ENCODE measurements at regions not wholly inside any gene's neighbourhood (a gene's known extent, or its start where the extent isn't known, plus 50 kb on each side); places are given as distances from the start of the nearest gene placed in this dataset.

GRCh38 chr1:91173346-91173890 lies 151.6 kb upstream of the ZNF644 start:
- Histone ChIP-seq H3K27me3 (ENCODE audit: control insufficient read depth, insufficient read depth, low read length) (peaks cover 8% of the 10 kb centered on the region), H3K9me3 (ENCODE audit: control insufficient read depth, low read depth, low read length) (no peaks in the 10 kb centered on the region), H3K4me3 (ENCODE audit: low read length) (no peak overlapping the region), H3K27ac (ENCODE audit: low read length) (no peak overlapping the region), H3K4me1 (ENCODE audit: control insufficient read depth, insufficient read depth, low read length) (no peaks in the 10 kb centered on the region), H3K36me3 (ENCODE audit: control insufficient read depth, insufficient read depth, low read length) (no peaks in the 10 kb centered on the region)
- DNase-seq, result no peak
- WGBS (ENCODE audit: insufficient coverage, low lambda C conversion rate), result no CpG with 5 or more reads among the region's 9 CpGs

- DNase-seq, result no peak
- no peaks in the 10 kb centered on the region for H3K36me3 ChIP-seq (ENCODE audit: control insufficient read depth, insufficient read depth, low read length)
- no peaks in the 10 kb centered on the region for H3K9me3 ChIP-seq (ENCODE audit: control insufficient read depth, low read depth, low read length)
- WGBS (ENCODE audit: insufficient coverage, low lambda C conversion rate), result 100% methylated on average over 1 of the region's 2 CpGs
- H3K4me3 ChIP-seq (ENCODE audit: low read length), result no peak overlapping the region
- H3K4me1 ChIP-seq (ENCODE audit: control insufficient read depth, insufficient read depth, low read length), result no peaks in the 10 kb centered on the region
- H3K27me3 ChIP-seq (ENCODE audit: control insufficient read depth, insufficient read depth, low read length), result peaks cover 5% of the 10 kb centered on the region
- H3K27ac ChIP-seq (ENCODE audit: low read length), result no peak overlapping the region
Observed at GRCh38 chr1:91172541-91172940, 150.7 kb upstream of the ZNF644 start.

GRCh38 chr1:91171898-91172297 lies 150.1 kb upstream of the ZNF644 start:
- H3K27ac ChIP-seq (ENCODE audit: low read length), result no peak overlapping the region
- H3K27me3 ChIP-seq (ENCODE audit: control insufficient read depth, insufficient read depth, low read length), result peaks cover 5% of the 10 kb centered on the region
- H3K4me3 ChIP-seq (ENCODE audit: low read length), result no peak overlapping the region
- H3K36me3 ChIP-seq (ENCODE audit: control insufficient read depth, insufficient read depth, low read length), result no peaks in the 10 kb centered on the region
- H3K9me3 ChIP-seq (ENCODE audit: control insufficient read depth, low read depth, low read length), result no peaks in the 10 kb centered on the region
- WGBS (ENCODE audit: insufficient coverage, low lambda C conversion rate), result no CpG with 5 or more reads among the region's 7 CpGs
- DNase-seq, result peak in 1 of 2 donors; percentile 12
- H3K4me1 ChIP-seq (ENCODE audit: control insufficient read depth, insufficient read depth, low read length), result no peaks in the 10 kb centered on the region

GRCh38 chr1:91170571-91170970 lies 148.7 kb upstream of the ZNF644 start:
- no peak overlapping the region for H3K4me3 ChIP-seq (ENCODE audit: low read length)
- WGBS (ENCODE audit: insufficient coverage, low lambda C conversion rate), result no CpG with 5 or more reads among the region's 4 CpGs
- no peak overlapping the region for H3K27ac ChIP-seq (ENCODE audit: low read length)
- peaks cover 3% of the 10 kb centered on the region for H3K27me3 ChIP-seq (ENCODE audit: control insufficient read depth, insufficient read depth, low read length)
- H3K4me1 ChIP-seq (ENCODE audit: control insufficient read depth, insufficient read depth, low read length), result no peaks in the 10 kb centered on the region
- DNase-seq, result no peak
- no peaks in the 10 kb centered on the region for H3K36me3 ChIP-seq (ENCODE audit: control insufficient read depth, insufficient read depth, low read length)
- no peaks in the 10 kb centered on the region for H3K9me3 ChIP-seq (ENCODE audit: control insufficient read depth, low read depth, low read length)

GRCh38 chr1:91166106-91166712 lies 144.4 kb upstream of the ZNF644 start:
- peak; percentile 29 to 32 for DNase-seq
- 57% methylated on average over 1 of the region's 6 CpGs for WGBS (ENCODE audit: insufficient coverage, low lambda C conversion rate)
- Histone ChIP-seq H3K27me3 (ENCODE audit: control insufficient read depth, insufficient read depth, low read length) (no peaks in the 10 kb centered on the region), H3K36me3 (ENCODE audit: control insufficient read depth, insufficient read depth, low read length) (no peaks in the 10 kb centered on the region), H3K4me1 (ENCODE audit: control insufficient read depth, insufficient read depth, low read length) (no peaks in the 10 kb centered on the region), H3K27ac (ENCODE audit: low read length) (no peak overlapping the region), H3K4me3 (ENCODE audit: low read length) (no peak overlapping the region), H3K9me3 (ENCODE audit: control insufficient read depth, low read depth, low read length) (no peaks in the 10 kb centered on the region)

- peak; percentile 40 to 53 for DNase-seq
- H3K36me3 ChIP-seq (ENCODE audit: control insufficient read depth, insufficient read depth, low read length), result no peaks in the 10 kb centered on the region
- WGBS (ENCODE audit: insufficient coverage, low lambda C conversion rate), result no CpG with 5 or more reads among the region's 14 CpGs
- H3K27me3 ChIP-seq (ENCODE audit: control insufficient read depth, insufficient read depth, low read length), result no peaks in the 10 kb centered on the region
- H3K27ac ChIP-seq (ENCODE audit: low read length), result no peak overlapping the region
- H3K9me3 ChIP-seq (ENCODE audit: control insufficient read depth, low read depth, low read length), result no peaks in the 10 kb centered on the region
- no peak overlapping the region for H3K4me3 ChIP-seq (ENCODE audit: low read length)
- no peaks in the 10 kb centered on the region for H3K4me1 ChIP-seq (ENCODE audit: control insufficient read depth, insufficient read depth, low read length)
Observed at GRCh38 chr1:91165033-91165654, 143.3 kb upstream of the ZNF644 start.

GRCh38 chr1:91162613-91163012 lies 140.8 kb upstream of the ZNF644 start:
- Histone ChIP-seq H3K27ac (ENCODE audit: low read length) (no peak overlapping the region), H3K36me3 (ENCODE audit: control insufficient read depth, insufficient read depth, low read length) (no peaks in the 10 kb centered on the region), H3K4me3 (ENCODE audit: low read length) (no peak overlapping the region), H3K9me3 (ENCODE audit: control insufficient read depth, low read depth, low read length) (no peaks in the 10 kb centered on the region), H3K4me1 (ENCODE audit: control insufficient read depth, insufficient read depth, low read length) (no peaks in the 10 kb centered on the region), H3K27me3 (ENCODE audit: control insufficient read depth, insufficient read depth, low read length) (no peaks in the 10 kb centered on the region)
- no peak for DNase-seq
- WGBS (ENCODE audit: insufficient coverage, low lambda C conversion rate), result 100% methylated on average over 1 of the region's 3 CpGs

- Histone ChIP-seq H3K27me3 (ENCODE audit: control insufficient read depth, insufficient read depth, low read length) (no peaks in the 10 kb centered on the region), H3K27ac (ENCODE audit: low read length) (no peak overlapping the region), H3K4me3 (ENCODE audit: low read length) (no peak overlapping the region), H3K36me3 (ENCODE audit: control insufficient read depth, insufficient read depth, low read length) (no peaks in the 10 kb centered on the region), H3K9me3 (ENCODE audit: control insufficient read depth, low read depth, low read length) (no peaks in the 10 kb centered on the region), H3K4me1 (ENCODE audit: control insufficient read depth, insufficient read depth, low read length) (no peaks in the 10 kb centered on the region)
- DNase-seq, result no peak
- WGBS (ENCODE audit: insufficient coverage, low lambda C conversion rate), result 100% methylated on average over 1 of the region's 4 CpGs
Observed at GRCh38 chr1:91161749-91162148, 139.9 kb upstream of the ZNF644 start.

GRCh38 chr1:91161166-91161565 lies 139.3 kb upstream of the ZNF644 start:
- no peak for DNase-seq
- Histone ChIP-seq H3K27ac (ENCODE audit: low read length) (no peak overlapping the region), H3K36me3 (ENCODE audit: control insufficient read depth, insufficient read depth, low read length) (no peaks in the 10 kb centered on the region), H3K27me3 (ENCODE audit: control insufficient read depth, insufficient read depth, low read length) (no peaks in the 10 kb centered on the region), H3K4me1 (ENCODE audit: control insufficient read depth, insufficient read depth, low read length) (no peaks in the 10 kb centered on the region), H3K9me3 (ENCODE audit: control insufficient read depth, low read depth, low read length) (no peaks in the 10 kb centered on the region), H3K4me3 (ENCODE audit: low read length) (no peak overlapping the region)
- WGBS (ENCODE audit: insufficient coverage, low lambda C conversion rate), result no CpG with 5 or more reads among the region's 9 CpGs

- Histone ChIP-seq H3K36me3 (ENCODE audit: control insufficient read depth, insufficient read depth, low read length) (no peaks in the 10 kb centered on the region), H3K4me3 (ENCODE audit: low read length) (no peak overlapping the region), H3K27me3 (ENCODE audit: control insufficient read depth, insufficient read depth, low read length) (peaks cover 3% of the 10 kb centered on the region), H3K4me1 (ENCODE audit: control insufficient read depth, insufficient read depth, low read length) (no peaks in the 10 kb centered on the region), H3K9me3 (ENCODE audit: control insufficient read depth, low read depth, low read length) (no peaks in the 10 kb centered on the region), H3K27ac (ENCODE audit: low read length) (no peak overlapping the region)
- WGBS (ENCODE audit: insufficient coverage, low lambda C conversion rate), result no CpG with 5 or more reads among the region's 14 CpGs
- no peak for DNase-seq
Observed at GRCh38 chr1:91160363-91161075, 138.7 kb upstream of the ZNF644 start.
